ENCODE measurements at regions not wholly inside any gene's neighbourhood (a gene's known extent, or its start where the extent isn't known, plus 50 kb on each side); places are given as distances from the start of the nearest gene placed in this dataset.

DNA sequence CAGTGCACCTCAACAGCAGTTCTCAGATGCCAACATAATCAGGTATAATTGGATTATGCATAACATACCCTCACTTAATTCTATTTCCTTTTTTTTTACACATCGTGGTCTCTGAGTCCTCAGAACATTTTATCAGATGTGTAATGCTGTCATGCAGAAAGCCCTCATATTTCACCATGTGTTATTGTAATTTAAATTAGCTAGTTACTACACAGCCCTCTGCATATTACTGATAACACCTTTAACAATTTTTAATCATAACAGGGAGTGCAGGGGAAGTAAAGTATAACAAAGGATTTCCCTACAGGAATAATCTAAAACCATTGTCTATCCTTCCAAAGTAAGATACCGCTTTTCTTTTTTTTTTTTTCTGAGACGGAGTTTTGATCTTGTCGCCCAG lies 91.9 kb upstream of the CCDC28A start:
- no peak overlapping the region for H3K27ac ChIP-seq (ENCODE audit: low read depth, low read length)
- no peaks in the 10 kb centered on the region for H3K9me3 Mint-ChIP-seq (ENCODE audit: unreplicated experiment)
- H3K27me3 ChIP-seq (ENCODE audit: insufficient read depth, low read length): no peaks in the 10 kb centered on the region
- H3K79me2 ChIP-seq (ENCODE audit: insufficient read depth, low read length): peaks cover 71% of the 10 kb centered on the region
- no peak for TF ChIP-seq EZH2 (IDR thresholded peaks at IDR 0.05; ENCODE audit: insufficient read depth, low read length)
- TF ChIP-seq, protein P1, sequence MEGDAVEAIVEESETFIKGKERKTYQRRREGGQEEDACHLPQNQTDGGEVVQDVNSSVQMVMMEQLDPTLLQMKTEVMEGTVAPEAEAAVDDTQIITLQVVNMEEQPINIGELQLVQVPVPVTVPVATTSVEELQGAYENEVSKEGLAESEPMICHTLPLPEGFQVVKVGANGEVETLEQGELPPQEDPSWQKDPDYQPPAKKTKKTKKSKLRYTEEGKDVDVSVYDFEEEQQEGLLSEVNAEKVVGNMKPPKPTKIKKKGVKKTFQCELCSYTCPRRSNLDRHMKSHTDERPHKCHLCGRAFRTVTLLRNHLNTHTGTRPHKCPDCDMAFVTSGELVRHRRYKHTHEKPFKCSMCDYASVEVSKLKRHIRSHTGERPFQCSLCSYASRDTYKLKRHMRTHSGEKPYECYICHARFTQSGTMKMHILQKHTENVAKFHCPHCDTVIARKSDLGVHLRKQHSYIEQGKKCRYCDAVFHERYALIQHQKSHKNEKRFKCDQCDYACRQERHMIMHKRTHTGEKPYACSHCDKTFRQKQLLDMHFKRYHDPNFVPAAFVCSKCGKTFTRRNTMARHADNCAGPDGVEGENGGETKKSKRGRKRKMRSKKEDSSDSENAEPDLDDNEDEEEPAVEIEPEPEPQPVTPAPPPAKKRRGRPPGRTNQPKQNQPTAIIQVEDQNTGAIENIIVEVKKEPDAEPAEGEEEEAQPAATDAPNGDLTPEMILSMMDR (IDR thresholded peaks at IDR 0.05; ENCODE audit: insufficient read depth, low read depth, low read length): no peak
- no peak overlapping the region for H3K9ac ChIP-seq (ENCODE audit: low read length)
- FAIRE-seq (no peak), DNase-seq (ENCODE audit: low read depth) (no peak)
- H2AFZ ChIP-seq (ENCODE audit: low read depth, low read length): no peak overlapping the region
- no peak overlapping the region for H3K4me2 ChIP-seq (ENCODE audit: low read length)
- H3K9me3 ChIP-seq (ENCODE audit: insufficient read depth, low read depth, low read length): no peaks in the 10 kb centered on the region
- H3K27ac Mint-ChIP-seq (ENCODE audit: unreplicated experiment): no peak overlapping the region
- no peak overlapping the region for H3K4me3 ChIP-seq (ENCODE audit: insufficient read depth, low read depth, low read length)
- H3K36me3 Mint-ChIP-seq (ENCODE audit: low read depth, unreplicated experiment): peaks cover 2% of the 10 kb centered on the region
- no peaks in the 10 kb centered on the region for H3K27me3 Mint-ChIP-seq (ENCODE audit: low read depth, unreplicated experiment)
- peaks cover 15% of the 10 kb centered on the region for H3K4me1 ChIP-seq (ENCODE audit: insufficient read depth, low read length)
- H3K4me3 Mint-ChIP-seq (ENCODE audit: unreplicated experiment): no peak overlapping the region
- no peaks in the 10 kb centered on the region for H4K20me1 ChIP-seq (ENCODE audit: insufficient read depth, low read length)
- peaks cover 16% of the 10 kb centered on the region for H3K4me1 Mint-ChIP-seq (ENCODE audit: low read depth, unreplicated experiment)
- no peaks in the 10 kb centered on the region for H3K36me3 ChIP-seq (ENCODE audit: insufficient read depth, low read length)

- Mint-ChIP-seq H3K4me3 (ENCODE audit: unreplicated experiment) (no peak overlapping the region), H3K4me1 (ENCODE audit: low read depth, unreplicated experiment) (peaks cover 16% of the 10 kb centered on the region), H3K9me3 (ENCODE audit: unreplicated experiment) (no peaks in the 10 kb centered on the region), H3K27me3 (ENCODE audit: low read depth, unreplicated experiment) (no peaks in the 10 kb centered on the region), H3K27ac (ENCODE audit: unreplicated experiment) (no peak overlapping the region), H3K36me3 (ENCODE audit: low read depth, unreplicated experiment) (peaks cover 2% of the 10 kb centered on the region)
- no peaks in the 10 kb centered on the region for H3K27me3 ChIP-seq (ENCODE audit: insufficient read depth, low read length)
- DNase-seq (ENCODE audit: low read depth): peak; percentile 76
- peaks cover 70% of the 10 kb centered on the region for H3K79me2 ChIP-seq (ENCODE audit: insufficient read depth, low read length)
- H3K9me3 ChIP-seq (ENCODE audit: insufficient read depth, low read depth, low read length): no peaks in the 10 kb centered on the region
- FAIRE-seq: no peak
- peak overlapping the region; percentile 81 for H3K4me2 ChIP-seq (ENCODE audit: low read length)
- no peaks in the 10 kb centered on the region for H3K36me3 ChIP-seq (ENCODE audit: insufficient read depth, low read length)
- H2AFZ ChIP-seq (ENCODE audit: low read depth, low read length): peak overlapping the region; percentile 93
- TF ChIP-seq, protein P1 (IDR thresholded peaks at IDR 0.05; ENCODE audit: insufficient read depth, low read depth, low read length): no peak
- TF ChIP-seq EZH2 (IDR thresholded peaks at IDR 0.05; ENCODE audit: insufficient read depth, low read length): no peak
- H3K9ac ChIP-seq (ENCODE audit: low read length): peak overlapping the region; percentile 65
- H3K4me3 ChIP-seq (ENCODE audit: insufficient read depth, low read depth, low read length): peak overlapping the region; percentile 41
- H4K20me1 ChIP-seq (ENCODE audit: insufficient read depth, low read length): no peaks in the 10 kb centered on the region
- peak overlapping the region; percentile 85 for H3K27ac ChIP-seq (ENCODE audit: low read depth, low read length)
- H3K4me1 ChIP-seq (ENCODE audit: insufficient read depth, low read length): peaks cover 15% of the 10 kb centered on the region
Measured at GRCh38 chr6:138682704-138683527, 90.7 kb upstream of the CCDC28A start.

- no peak for TF ChIP-seq EZH2 (IDR thresholded peaks at IDR 0.05; ENCODE audit: insufficient read depth, low read length)
- Histone ChIP-seq H3K79me2 (ENCODE audit: insufficient read depth, low read length) (peaks cover 62% of the 10 kb centered on the region), H4K20me1 (ENCODE audit: insufficient read depth, low read length) (no peaks in the 10 kb centered on the region), H3K9me3 (ENCODE audit: insufficient read depth, low read depth, low read length) (no peaks in the 10 kb centered on the region), H3K4me1 (ENCODE audit: insufficient read depth, low read length) (peaks cover 21% of the 10 kb centered on the region), H3K36me3 (ENCODE audit: insufficient read depth, low read length) (no peaks in the 10 kb centered on the region), H3K4me2 (ENCODE audit: low read length) (no peak overlapping the region), H2AFZ (ENCODE audit: low read depth, low read length) (no peak overlapping the region), H3K4me3 (ENCODE audit: insufficient read depth, low read depth, low read length) (no peak overlapping the region), H3K27ac (ENCODE audit: low read depth, low read length) (no peak overlapping the region), H3K27me3 (ENCODE audit: insufficient read depth, low read length) (no peaks in the 10 kb centered on the region), H3K9ac (ENCODE audit: low read length) (no peak overlapping the region)
- Mint-ChIP-seq H3K27ac (ENCODE audit: unreplicated experiment) (no peak overlapping the region), H3K9me3 (ENCODE audit: unreplicated experiment) (no peaks in the 10 kb centered on the region), H3K4me1 (ENCODE audit: low read depth, unreplicated experiment) (peaks cover 11% of the 10 kb centered on the region), H3K4me3 (ENCODE audit: unreplicated experiment) (no peak overlapping the region), H3K27me3 (ENCODE audit: low read depth, unreplicated experiment) (no peaks in the 10 kb centered on the region), H3K36me3 (ENCODE audit: low read depth, unreplicated experiment) (no peaks in the 10 kb centered on the region)
- DNase-seq (ENCODE audit: low read depth): no peak
- no peak for FAIRE-seq
Measured at GRCh38 chr6:138685257-138685656, 88.3 kb upstream of the CCDC28A start.
